GM19240 (cell line): ENCODE measurements at regions not wholly inside any gene's neighbourhood (a gene's known extent, or its start where the extent isn't known, plus 50 kb on each side); places are given as distances from the start of the nearest gene placed in this dataset.

ENCODE experiments used
- DNase-seq: peaks from one replicate; pipeline ENCODE4 v3.0.0; 2011; ENCODE audit warnings: low spot score; ENCODE audit not compliant: insufficient read length

DNA sequence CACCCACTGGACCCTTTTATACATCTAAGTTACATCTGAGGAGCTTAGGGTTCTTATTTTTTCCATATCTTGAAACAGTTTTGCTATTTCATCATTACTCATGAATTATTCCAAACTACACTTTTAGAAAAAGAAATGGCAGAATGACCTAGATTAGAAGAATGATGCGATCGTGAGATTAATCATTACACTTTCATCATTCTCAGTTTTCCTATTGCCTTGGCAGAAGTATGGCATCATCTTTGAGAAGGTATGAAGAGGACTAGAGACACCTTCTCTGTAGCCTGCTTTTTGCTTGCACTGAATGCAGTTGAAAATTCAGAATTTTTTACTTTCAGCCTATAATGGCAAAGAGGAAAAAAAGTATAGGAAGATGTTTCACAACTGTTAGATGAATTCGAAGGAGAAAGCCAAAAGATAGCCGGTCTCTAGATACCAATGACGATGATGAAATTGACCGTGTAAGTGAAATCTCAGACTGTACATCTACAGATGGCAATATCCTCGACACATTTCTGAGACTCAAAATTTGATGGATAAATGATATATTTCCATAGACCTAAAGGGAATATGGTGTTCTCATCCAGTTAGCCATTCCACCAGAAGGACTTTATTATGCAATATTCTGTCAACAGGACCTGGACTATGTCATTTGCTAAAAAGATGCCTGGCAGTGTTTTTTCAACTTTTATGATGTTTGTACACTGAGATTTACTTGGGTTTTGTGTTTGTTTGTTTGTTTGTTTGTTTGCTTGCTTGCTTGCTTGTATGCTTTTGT, 191.8 kb downstream of the TOMM20 start:
- no peak for DNase-seq

DNA sequence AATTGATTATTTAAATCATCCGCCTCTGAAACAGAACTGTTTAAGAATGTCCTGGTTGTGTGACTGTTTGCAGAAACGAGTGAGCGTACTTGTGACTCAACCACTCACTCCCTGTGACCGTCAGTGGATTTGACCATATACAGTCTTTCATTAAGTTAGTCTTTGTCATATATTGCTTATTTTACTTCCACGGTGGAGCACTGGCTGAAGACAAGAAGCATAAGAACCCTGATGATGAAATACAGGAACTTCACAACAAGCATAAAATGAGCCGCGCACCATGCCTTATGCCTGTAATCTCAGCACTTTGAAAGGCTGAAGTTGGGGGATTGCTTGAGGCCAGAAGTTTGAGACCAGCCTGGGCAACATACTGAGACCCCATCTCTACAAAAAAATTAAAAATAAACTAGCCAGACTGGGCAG, 194.0 kb downstream of the TOMM20 start:
- DNase-seq, result no peak

DNA sequence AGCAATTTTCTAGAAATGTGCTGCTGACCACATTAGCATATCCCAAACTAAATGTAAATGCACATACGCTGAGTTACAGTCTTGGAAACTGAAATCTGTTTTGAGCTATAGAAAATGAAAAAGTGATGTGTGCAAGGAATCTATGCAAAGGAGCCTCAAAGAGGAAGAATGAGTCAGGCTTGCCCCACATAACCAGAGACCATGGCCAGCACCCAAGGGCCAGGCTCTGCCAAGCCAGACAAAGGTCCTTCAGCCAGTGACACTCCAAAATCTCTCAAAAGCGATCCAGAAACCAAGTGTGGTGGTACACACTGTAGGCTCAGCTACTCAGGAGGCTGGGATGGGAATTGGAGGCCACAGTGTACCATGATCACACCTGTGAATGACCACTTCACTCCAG, 195.2 kb downstream of the TOMM20 start:
- DNase-seq, result peak; percentile 45

DNA sequence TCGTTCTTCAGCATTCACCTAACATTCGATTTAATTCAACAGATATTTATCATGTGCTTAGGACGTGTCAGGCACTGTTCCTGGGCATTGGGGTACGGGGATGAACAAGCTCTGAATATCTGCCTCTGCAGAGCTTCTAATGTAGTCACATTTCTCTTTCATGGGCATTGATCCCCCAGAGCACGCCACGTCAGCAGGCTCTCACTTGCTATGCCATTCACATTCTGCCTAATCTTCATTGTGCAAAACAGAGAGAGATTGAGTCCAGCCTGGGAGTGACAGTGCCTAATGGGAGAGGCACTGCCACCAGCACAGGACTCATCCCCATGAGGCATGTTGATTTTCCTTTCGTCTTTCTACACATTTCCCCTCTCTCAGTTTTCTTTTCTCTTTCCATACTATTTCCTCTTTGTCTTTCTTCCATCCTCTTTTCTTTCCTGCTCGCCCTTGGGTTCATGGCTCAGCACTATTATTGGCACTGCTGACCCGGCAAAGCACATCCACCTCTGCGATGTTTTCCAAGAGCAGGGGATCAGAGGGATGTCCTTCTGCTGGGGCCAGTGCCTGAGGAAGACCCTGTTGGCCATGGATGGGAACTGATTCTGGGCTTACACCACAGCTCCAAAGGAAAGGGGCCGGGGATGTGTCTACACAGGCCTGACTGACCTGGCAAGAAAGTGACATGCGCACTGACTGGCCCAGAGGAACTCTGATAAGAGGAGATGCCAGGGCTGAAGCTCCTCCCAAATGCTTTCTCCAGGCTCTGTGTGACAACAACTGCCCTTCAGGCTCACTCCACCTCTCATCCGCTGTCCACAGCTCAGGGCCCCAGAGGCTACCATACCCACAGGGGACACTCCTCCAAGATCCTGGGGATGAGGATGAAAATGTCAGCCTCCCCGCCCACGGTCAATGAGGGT, 195.9 kb downstream of the TOMM20 start:
- no peak for DNase-seq

DNA sequence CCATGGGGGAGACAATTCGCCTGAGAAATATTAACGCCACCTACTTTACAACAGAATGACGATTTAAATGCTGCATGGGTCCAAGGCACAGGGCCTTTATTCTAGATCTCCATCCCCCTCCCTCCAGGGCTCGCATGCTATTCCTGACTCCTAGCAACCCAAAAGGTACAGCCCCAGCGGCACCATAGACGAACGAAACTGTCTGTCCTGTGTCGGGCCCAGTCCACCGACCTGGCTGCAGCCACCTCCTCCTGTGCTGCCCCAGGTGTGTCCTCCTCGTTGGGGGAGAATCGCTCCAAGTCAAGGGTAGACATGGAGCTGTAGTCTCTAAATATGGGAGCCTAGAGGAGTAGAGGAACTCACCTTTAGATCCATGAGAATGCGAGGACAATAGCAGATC, 196.5 kb downstream of the TOMM20 start:
- no peak for DNase-seq

DNA sequence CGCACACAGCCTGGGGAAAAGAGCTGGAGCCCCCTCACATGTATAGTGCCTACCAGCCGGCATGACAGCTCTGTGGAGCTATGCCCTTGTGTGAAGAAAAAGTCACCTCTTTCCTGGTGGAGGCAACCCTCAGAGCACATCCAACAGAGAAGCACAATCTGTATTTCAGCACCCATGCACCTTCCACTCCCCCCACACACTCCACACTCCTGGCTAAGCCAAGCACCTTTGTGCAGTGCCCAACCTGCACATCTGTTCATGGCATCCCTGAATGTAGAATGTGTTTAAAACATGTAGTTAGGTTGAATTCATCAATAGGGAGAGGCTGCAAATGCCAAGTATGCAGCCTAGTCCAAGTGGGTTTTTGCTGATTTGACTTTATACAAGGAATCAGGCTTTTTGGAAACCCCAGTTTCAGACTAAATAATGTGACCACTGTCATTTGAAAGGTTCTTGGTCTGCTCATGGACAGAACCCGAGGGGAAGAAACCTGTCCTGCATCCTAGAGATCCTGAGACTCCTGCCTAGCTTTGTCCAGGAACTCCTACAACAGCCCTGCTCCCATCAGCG, 197.1 kb downstream of the TOMM20 start:
- DNase-seq, result no peak

DNA sequence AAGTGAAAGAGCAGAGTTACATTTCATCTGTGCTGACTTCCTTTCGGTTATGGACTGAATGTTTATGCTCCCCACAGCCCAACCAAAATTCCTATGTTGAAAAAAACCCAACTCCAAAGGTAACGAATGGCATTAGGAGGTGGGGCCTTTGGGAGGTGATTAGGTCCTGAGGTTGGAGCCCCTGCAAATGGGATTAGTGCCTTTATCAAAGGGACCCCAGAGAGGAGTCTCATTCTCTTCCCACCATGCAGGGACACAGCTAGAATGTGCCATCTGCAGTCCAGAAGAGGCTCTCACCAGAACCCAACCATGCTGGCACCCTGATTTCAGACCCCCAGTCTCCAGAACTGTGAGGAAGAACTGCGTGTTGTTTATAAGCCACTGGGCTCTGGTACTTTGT, 199.3 kb downstream of the TOMM20 start:
- no peak for DNase-seq

DNA sequence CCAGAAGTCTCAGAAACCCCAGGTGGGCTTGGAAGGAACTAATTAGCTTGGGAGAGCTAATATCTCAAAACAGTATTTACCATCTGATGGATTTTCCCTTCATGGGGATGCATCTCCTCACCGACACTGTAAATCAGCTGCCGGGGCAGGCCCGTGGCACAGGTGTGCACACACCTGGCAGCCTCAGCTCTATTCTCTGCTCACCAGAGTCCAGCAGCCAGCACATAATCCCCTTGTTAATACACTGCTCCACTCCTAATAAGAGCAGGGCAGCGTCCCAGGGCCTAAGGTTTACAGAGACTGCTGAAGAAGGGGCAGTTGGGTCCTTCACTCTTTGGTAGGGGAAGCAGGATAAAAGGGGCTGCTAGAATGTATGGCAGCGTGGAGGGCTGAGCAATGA, 200.0 kb downstream of the TOMM20 start:
- no peak for DNase-seq

DNA sequence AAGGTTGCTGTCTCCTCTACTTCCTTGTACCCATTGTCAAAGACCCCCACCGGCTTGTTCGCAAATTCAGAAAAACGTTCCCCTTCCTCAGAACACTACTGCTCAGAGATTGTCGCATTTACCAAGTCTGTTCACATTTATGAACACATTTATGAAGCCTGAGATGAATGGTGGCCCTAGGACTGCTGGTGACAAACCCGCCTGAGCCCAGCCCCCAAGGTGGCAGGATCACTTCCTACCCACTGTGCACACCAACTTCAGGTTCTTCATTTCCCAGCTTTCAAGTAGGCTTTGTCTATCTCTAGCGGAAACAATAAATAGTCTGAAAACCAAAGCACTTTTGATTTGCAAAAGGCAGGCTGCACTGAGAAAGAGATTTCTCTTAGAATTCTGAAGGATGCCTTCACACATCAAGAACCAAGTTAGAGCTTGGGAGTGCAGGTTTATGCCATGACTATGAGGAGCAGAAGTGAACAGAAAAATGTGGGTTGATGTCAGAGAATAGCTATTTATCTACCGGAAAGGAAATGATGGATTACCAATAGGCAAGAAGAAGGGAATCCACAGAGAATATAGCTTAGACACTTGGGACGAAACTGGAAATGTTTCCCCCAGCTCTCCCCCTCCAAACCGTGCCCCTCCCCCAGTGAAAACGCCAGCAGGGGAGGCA, 200.5 kb downstream of the TOMM20 start:
- DNase-seq, result no peak

DNA sequence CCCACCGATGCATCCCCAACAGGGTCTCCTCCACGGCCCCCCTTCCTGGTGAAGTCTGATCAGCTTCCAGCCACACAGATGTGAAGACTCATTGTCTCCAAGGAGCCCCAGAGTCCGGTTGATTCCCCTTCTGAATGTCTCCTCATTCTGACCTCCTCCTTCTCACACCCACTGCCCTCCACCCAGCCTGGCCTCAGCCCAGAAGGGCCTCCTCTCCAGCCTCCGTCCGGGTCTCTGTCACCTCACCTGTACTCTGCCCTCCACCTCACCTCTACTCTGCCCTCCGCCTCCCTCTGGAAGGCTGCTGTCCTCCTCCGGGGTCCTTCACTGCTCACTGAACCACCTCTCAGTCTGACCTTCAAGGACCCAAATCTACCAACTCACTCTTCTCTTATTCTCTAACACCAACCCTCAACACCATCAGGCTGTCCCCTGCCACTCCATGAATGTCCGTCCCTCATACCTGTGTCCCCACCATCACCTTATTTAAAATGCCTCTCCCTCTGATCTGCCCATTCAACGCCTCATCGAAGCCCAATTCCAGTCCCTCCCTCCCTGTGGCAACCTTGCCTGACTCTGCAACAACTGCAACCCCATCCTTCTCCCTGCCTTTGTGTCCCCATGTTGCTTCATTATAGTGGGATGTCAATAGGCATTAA, 201.2 kb downstream of the TOMM20 start:
- DNase-seq, result no peak

DNA sequence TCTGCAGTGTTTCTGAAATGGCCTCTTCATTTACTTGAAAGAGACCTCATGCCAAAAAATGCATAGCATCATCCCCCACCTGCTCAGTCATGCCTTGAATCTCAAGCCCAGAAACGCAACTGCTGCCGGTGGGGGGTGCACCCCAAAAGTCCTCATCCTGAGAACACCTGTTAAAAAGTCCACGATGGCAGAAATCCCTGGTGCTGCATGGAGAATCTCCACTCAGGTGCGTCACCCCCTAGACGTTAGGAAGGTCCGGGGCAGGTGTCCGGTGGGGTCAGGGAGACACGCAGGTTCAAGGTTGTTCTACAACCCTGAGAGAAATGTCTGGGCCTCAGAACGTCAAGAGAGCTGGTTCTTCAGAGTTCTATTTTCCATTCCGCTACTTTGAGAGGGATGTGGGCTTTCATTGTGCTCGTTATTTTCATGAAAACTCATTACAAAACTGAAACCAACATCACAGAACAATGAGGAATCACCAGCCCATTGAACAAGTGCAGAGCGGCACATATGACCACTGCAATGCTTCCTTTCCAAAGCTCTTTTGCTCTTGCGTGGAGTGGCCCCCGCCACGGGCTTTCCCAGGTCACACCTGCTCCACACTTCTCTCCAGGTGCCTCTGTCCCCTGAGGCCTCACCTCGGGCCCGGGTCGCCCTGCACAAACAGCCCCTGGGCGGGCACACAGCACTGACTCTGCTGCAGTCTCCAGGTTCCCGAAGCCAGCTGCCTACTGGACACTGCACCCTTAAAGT, 201.9 kb downstream of the TOMM20 start:
- DNase-seq, result peak; percentile 41

DNA sequence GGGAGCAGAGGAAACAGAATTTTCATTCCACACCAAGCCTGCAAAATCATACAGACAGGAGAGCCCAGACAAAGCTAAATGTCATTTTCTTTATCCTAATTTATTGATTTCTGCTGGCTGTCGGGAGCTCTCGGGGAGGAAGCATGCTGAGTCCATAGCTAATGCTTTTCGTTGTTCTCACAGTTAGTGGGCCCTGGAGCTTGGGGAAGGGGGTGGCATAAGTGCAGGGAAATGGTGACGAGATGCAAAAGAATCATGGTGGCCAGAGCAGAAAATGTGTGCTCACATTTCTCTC, 202.4 kb downstream of the TOMM20 start:
- DNase-seq, result no peak

DNA sequence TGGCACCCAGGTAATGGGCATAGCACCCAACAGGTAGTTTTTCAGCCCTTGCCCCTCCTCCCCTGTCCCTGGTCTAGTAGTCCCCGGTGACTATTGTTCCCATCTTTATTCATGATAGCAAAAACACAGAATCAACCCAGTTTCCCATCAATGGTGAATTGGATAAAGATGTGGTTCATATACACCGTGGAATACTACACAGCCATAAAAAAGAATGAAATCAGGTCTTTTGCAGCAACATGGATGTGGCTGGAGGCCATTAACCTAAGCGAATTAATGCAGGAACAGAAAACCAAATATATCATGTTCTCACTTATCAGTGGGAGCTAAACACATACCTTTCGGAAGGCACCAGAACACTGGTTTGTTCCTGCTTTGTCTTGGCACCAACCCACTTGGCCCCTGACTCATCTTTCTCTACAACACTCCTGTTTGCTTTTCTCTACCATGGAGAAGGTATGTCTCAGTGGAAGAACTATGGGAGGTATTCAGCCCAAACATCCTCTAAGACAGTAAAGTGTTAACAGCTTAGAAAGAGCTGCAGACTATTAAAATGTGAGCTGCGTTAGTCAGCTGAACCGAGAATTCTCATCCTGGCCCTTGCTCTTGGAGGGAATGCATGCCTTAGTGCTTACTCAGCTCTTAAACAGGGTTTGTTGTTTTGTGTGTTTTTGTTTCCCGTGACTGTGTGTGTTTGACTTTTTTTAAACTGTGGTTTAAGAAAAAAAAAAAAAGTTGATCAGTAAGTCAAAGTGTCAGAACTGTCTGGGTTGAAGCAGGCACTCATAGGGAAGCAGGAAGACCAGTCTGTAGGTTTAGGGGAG, 203.0 kb downstream of the TOMM20 start:
- DNase-seq, result no peak

DNA sequence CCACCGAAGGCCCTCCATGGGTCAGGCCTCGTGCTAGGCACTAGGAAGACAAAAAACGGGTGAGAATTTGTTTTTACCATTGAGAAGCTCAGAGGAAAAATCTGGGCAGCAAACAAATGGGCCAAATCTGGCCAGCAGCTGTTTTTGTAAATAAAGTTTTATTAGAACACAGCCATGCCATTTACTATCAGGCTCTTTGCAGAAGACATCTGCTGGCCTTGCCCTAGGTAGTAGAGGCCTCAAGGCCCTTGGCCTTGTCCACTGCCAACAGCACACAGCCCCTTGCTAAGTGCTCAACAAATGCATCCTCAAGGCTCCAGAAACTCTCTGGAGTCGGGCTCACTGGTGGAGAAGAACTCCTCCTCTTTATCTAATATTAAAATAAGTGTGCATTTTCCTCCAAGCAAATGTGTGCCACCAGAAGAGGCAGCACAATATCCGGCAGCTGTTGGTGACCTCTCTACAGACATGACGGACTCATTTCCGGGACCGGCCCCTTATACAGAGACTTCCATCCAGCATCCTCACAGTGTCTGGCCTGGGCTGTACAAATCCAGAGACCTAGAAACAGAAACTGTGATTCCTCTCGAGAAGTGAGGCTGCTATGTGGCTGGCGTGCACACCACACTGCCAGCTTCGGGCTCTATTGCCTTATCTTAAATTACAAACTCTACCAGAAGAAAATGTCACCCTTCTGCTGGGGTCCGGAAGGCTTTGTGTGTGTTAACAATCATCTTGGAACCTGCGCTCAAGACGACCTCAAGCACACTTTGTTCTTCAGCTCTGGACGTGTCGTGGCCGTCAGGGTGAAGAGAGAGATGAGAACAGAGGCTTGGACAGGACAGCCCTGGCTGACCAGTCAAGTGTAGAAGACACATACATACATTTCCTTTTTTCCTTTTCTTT, 203.9 kb downstream of the TOMM20 start:
- DNase-seq, result no peak

DNA sequence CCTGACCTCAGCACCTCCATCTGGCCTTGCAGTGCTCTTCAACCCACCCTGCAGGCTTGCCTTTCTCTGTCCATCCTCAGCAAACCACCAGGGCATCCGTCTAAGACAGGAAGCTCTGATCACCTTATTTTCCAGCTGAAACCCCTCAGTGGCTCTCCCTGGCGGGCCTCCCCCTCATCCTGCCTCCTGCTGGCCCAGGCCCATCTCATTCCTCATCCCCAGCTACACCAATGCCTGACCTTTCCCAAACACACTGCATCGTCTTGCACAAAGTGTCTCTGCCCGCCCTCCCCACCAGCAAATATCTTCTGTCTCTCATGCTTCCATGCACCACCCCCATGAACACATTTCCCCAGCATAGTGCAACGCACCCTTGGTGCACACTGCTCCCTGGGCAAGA, 205.0 kb downstream of the TOMM20 start:
- DNase-seq, result no peak

DNA sequence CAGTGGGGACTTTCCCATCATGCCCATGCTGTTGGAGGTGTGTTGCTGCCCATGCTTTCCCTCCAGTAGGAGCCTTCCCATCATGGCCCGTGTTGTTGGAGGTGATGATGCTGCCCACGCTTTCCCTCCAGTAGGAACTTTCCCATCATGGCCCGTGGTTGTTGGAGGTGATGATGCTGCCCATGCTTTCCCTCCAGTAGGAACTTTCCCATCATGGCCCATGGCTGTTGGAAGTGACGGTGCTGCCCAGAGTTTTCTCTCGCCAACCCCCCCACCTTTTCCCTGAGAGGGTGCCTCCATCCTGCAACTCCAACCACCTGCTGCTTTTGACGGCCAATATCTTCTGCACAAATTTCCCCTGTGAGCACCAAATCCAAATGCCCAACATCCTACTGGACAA, 205.7 kb downstream of the TOMM20 start:
- no peak for DNase-seq

DNA sequence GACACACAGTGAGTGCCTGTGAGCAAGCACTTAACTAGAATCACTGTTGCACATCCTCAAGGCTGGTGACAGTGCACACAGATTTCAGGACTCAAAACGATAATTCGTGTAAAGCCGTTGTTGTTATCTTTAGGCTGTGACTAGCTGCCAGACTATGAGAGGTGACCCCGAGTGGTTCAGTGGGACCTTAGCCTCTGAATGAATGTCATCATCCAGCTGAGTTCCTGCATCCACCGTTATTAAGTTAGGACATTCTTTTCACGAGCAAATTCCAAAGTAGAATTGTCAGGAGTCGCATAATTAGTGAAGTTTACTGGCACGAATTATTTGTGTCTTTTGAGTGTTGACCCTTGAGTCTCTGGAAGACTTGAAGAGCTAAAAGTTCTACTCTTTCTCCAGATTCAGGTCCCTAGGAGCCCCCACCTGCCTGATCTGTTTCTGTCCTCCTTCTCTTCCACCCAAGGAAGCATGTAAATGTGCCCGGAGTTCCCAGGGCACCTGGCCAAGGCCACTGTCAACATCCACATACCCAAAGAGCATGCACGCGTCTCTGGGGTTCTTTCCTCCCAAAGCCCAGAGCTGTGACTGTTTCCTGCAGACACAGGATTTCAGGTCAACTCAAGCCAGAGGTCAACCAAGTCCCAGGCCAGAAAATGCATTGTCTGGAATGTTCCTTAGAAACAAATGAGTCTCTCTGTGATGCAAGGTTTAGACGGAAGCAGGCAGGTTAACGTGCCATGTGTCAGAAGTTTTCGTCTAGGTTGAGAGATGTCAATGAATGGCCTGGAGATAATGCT, 207.2 kb downstream of the TOMM20 start:
- no peak for DNase-seq

DNA sequence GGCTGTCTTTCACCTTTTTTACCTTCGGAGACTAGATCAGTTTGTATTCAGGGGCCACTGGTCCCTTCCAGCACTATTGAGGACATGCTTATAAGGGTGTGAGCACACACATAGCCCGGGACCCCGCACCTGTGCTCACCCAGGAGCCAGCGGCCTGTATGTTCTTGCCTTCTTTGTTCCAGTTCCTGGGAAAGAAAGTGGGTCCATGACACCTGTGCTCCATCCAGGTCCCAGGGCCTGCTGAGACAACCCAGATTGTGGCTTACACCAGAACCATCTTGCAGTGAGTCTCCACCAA, 207.8 kb downstream of the TOMM20 start:
- DNase-seq, result no peak
